DND-41 (cell line): ENCODE measurements at regions not wholly inside any gene's neighbourhood (a gene's known extent, or its start where the extent isn't known, plus 50 kb on each side); places are given as distances from the start of the nearest gene placed in this dataset.
"Not testable (repeated sequence)": the region's sequence is repeated elsewhere in the genome, so short reads cannot be mapped to it uniquely, and the experiment has no call there.

ENCODE experiments used
- CTCF ChIP-seq: IDR thresholded peaks from 2 replicates; pipeline ENCODE4 v1.5.1; 2012; ENCODE audit warnings: borderline replicate concordance, low read length, moderate library complexity, mild to moderate bottlenecking; ENCODE audit not compliant: poor library complexity, severe bottlenecking; ENCODE audit errors: extremely low read depth
- EZH2 ChIP-seq: IDR thresholded peaks from 3 replicates; pipeline ENCODE4 v1.6.1; 2012; ENCODE audit warnings: borderline replicate concordance, low read depth, mild to moderate bottlenecking, moderate library complexity, low read length, inconsistent platforms; ENCODE audit not compliant: severe bottlenecking

- TF ChIP-seq CTCF, EZH2: not testable (repeated sequence)
Measured at GRCh38 chr3:66559924-66560323, 59.1 kb upstream of the LRIG1 start.
